SU-DHL-6 (cell line): ENCODE measurements at regions not wholly inside any gene's neighbourhood (a gene's known extent, or its start where the extent isn't known, plus 50 kb on each side); places are given as distances from the start of the nearest gene placed in this dataset.

Experiments used
- H2AFZ ChIP-seq: fragments of 200-600 bp; sonication (generic); 2 replicates; pipeline ENCODE4 v1.6.1; 2014; ENCODE audit warnings: low read depth, mild to moderate bottlenecking, moderate library complexity, mixed read lengths, antibody characterized with exemption, low read length; ENCODE audit not compliant: severe bottlenecking
- H3F3A ChIP-seq: fragments of 200-600 bp; shearing (Covaris generic); 2 replicates; pipeline ENCODE4 v1.6.0; 2016; ENCODE audit warnings: antibody characterized with exemption, mild to moderate bottlenecking; ENCODE audit not compliant: insufficient read depth
- H3K27ac ChIP-seq: fragments of 200-600 bp; sonication (generic); 2 replicates; pipeline ENCODE4 v1.5.1; 2016; ENCODE audit warnings: low read depth, mild to moderate bottlenecking, low read length, moderate library complexity, mixed read lengths
- H3K27me3 ChIP-seq: fragments of 200-600 bp; sonication (generic), shearing (Covaris generic); 2 replicates; pipeline ENCODE4 v1.6.0; 2014; ENCODE audit warnings: mild to moderate bottlenecking, low read length
- H3K36me3 ChIP-seq: fragments of 200-600 bp; sonication (generic); 2 replicates; pipeline ENCODE4 v1.6.1; 2014; ENCODE audit warnings: mild to moderate bottlenecking, low read length, mixed read lengths
- H3K4me2 ChIP-seq: fragments of 300-600, 200-600 bp; shearing (Covaris generic), sonication (generic); 2 replicates; pipeline ENCODE4 v1.6.0; 2014; ENCODE audit warnings: low read length, low read depth, mild to moderate bottlenecking; ENCODE audit not compliant: poor library complexity, severe bottlenecking
- H3K4me3 ChIP-seq: fragments of 200-600 bp; sonication (generic); 2 replicates; pipeline ENCODE4 v1.5.1; 2014; ENCODE audit warnings: antibody characterized with exemption, low read length, mild to moderate bottlenecking, mixed read lengths; ENCODE audit not compliant: insufficient read depth, poor library complexity, severe bottlenecking
- H3K79me2 ChIP-seq: fragments of 200-600 bp; sonication (generic); 2 replicates; pipeline ENCODE4 v1.6.1; 2014; ENCODE audit warnings: mild to moderate bottlenecking, low read length, moderate library complexity; ENCODE audit not compliant: insufficient read depth
- H3K9ac ChIP-seq: fragments of 200-600 bp; sonication (generic); 2 replicates; pipeline ENCODE4 v1.7.0; 2014; ENCODE audit warnings: mild to moderate bottlenecking, low read length
- H3K9me2 ChIP-seq: fragments of 200-600 bp; sonication (generic); replicated peaks from 2 replicates; pipeline ENCODE4 v1.6.1; 2014; ENCODE audit warnings: low read length; ENCODE audit not compliant: insufficient read depth
- H3K9me3 ChIP-seq: fragments of 200-600 bp; sonication (generic); 2 replicates; pipeline ENCODE4 v1.6.1; 2014; ENCODE audit warnings: low read length, mixed read lengths; ENCODE audit not compliant: insufficient read depth
- H4K20me1 ChIP-seq: fragments of 200-600 bp; sonication (generic); 2 replicates; pipeline ENCODE4 v1.6.1; 2014; ENCODE audit warnings: low read depth, mild to moderate bottlenecking, antibody characterized with exemption, low read length, moderate library complexity, mixed read lengths
- CTCF ChIP-seq: fragments of 200-600 bp; sonication (generic); IDR thresholded peaks from one replicate; pipeline ENCODE4 v1.5.1; 2017; ENCODE audit warnings: antibody characterized with exemption, mild to moderate bottlenecking, low read length, moderate library complexity; ENCODE audit not compliant: insufficient read depth, poor library complexity, severe bottlenecking
- EZH2phosphoT487 ChIP-seq: fragments of 200-600 bp; sonication (generic), shearing (Covaris generic); conservative IDR thresholded peaks from 2 replicates; pipeline ENCODE4 v1.6.1; 2018; ENCODE audit warnings: mild to moderate bottlenecking, antibody characterized with exemption, low read length, moderate library complexity, mixed read lengths

GRCh38 chr16:85474621-85475217 lies 138.4 kb upstream of the GSE1 start:
- Histone ChIP-seq H3K36me3 (no peaks in the 10 kb centered on the region), H2AFZ (no peak overlapping the region), H3K4me3 (no peak overlapping the region), H3K27ac (no peak overlapping the region), H3K79me2 (no peaks in the 10 kb centered on the region), H4K20me1 (no peaks in the 10 kb centered on the region), H3K9ac (no peak overlapping the region), H3K4me2 (no peak overlapping the region), H3F3A (no peaks in the 10 kb centered on the region), H3K27me3 (no peaks in the 10 kb centered on the region), H3K9me3 (no peaks in the 10 kb centered on the region), H3K9me2 (no peaks in the 10 kb centered on the region)
- TF ChIP-seq CTCF (no peak), EZH2phosphoT487 (no peak)

- no peaks in the 10 kb centered on the region for H3K27me3 ChIP-seq
- TF ChIP-seq CTCF: no peak
- no peak for TF ChIP-seq EZH2phosphoT487
- H4K20me1 ChIP-seq: no peaks in the 10 kb centered on the region
- no peaks in the 10 kb centered on the region for H3K9me2 ChIP-seq
- no peak overlapping the region for H3K27ac ChIP-seq
- no peaks in the 10 kb centered on the region for H3K79me2 ChIP-seq
- no peaks in the 10 kb centered on the region for H3F3A ChIP-seq
- H3K4me3 ChIP-seq: no peak overlapping the region
- H3K36me3 ChIP-seq: no peaks in the 10 kb centered on the region
- no peak overlapping the region for H3K9ac ChIP-seq
- no peak overlapping the region for H2AFZ ChIP-seq
- no peak overlapping the region for H3K4me2 ChIP-seq
- no peaks in the 10 kb centered on the region for H3K9me3 ChIP-seq
Measured at GRCh38 chr16:85475233-85475632, 137.9 kb upstream of the GSE1 start.

GRCh38 chr16:85475691-85476300 lies 137.3 kb upstream of the GSE1 start:
- H3K9me2 ChIP-seq: no peaks in the 10 kb centered on the region
- H3K4me2 ChIP-seq: no peak overlapping the region
- no peaks in the 10 kb centered on the region for H4K20me1 ChIP-seq

More at GRCh38 chr16:85475691-85476300, 137.3 kb upstream of the GSE1 start:
- no peak overlapping the region for H3K9ac ChIP-seq
- no peaks in the 10 kb centered on the region for H3K79me2 ChIP-seq
- H3K4me3 ChIP-seq: no peak overlapping the region
- H3F3A ChIP-seq: no peaks in the 10 kb centered on the region
- H3K27ac ChIP-seq: no peak overlapping the region
- H2AFZ ChIP-seq: no peak overlapping the region
- H3K9me3 ChIP-seq: no peaks in the 10 kb centered on the region
- H3K36me3 ChIP-seq: no peaks in the 10 kb centered on the region
- no peaks in the 10 kb centered on the region for H3K27me3 ChIP-seq
- TF ChIP-seq CTCF: no peak
- no peak for TF ChIP-seq EZH2phosphoT487
